Activated CD8-positive, alpha-beta T cell treated with anti-CD3 and anti-CD28 coated beads for 36 hours (primary cell): ENCODE measurements at regions not wholly inside any gene's neighbourhood (a gene's known extent, or its start where the extent isn't known, plus 50 kb on each side); places are given as distances from the start of the nearest gene placed in this dataset.
"Not testable (repeated sequence)": the region's sequence is repeated elsewhere in the genome, so short reads cannot be mapped to it uniquely, and the experiment has no call there.

Source experiments
- ATAC-seq: fragments of 200-7000 bp; cut with Tn5 transposase; one replicate; pipeline ENCODE4 v1.10.0; 2021; ENCODE audit warnings: mild to moderate bottlenecking, moderate library complexity
- CTCF ChIA-PET: fragments of 350-600 bp; sonication (Branson Sonifier 250); formaldehyde crosslinking; loops from one replicate; lab custom pipeline; 2021; ENCODE audit warnings: antibody characterized with exemption; lab: Charles Lee
- POLR2A ChIA-PET: fragments of 350-600 bp; sonication (Branson Sonifier 250); formaldehyde crosslinking; loops from one replicate; lab custom pipeline; 2021; ENCODE audit warnings: antibody characterized with exemption; lab: Charles Lee
- DNase-seq: peaks from one replicate; pipeline ENCODE4 v3.0.0-alpha.2; 2020
- H3K27ac Mint-ChIP-seq: one replicate; pipeline ENCODE4 v1.8.0; 2021; ENCODE audit warnings: mild to moderate bottlenecking, mixed read lengths
- H3K27me3 Mint-ChIP-seq: one replicate; pipeline ENCODE4 v1.8.0; 2021; ENCODE audit warnings: mixed read lengths
- H3K36me3 Mint-ChIP-seq: one replicate; pipeline ENCODE4 v1.8.0; 2021; ENCODE audit warnings: low read depth, mixed read lengths
- H3K4me1 Mint-ChIP-seq: one replicate; pipeline ENCODE4 v1.8.0; 2021; ENCODE audit warnings: low read depth, mixed read lengths
- H3K4me3 Mint-ChIP-seq: one replicate; pipeline ENCODE4 v1.8.0; 2021; ENCODE audit warnings: mild to moderate bottlenecking, moderate library complexity, mixed read lengths
- H3K9me3 Mint-ChIP-seq: one replicate; pipeline ENCODE4 v1.8.0; 2021; ENCODE audit warnings: mixed read lengths
- CTCF ChIP-seq: fragments of 200-600 bp; IDR thresholded peaks from one replicate; pipeline ENCODE4 v1.8.0; 2022; ENCODE audit warnings: antibody characterized with exemption, mild to moderate bottlenecking
- intact Hi-C: fragments of 100-400 bp; cut with micrococcal nuclease; formaldehyde crosslinking; loops from one replicate; pipeline ENCODE4 v1.10.0; 2022

GRCh38 chrY:16454799-16455198 lies 1425.2 kb downstream of the CDY2B start:
- no peak for ATAC-seq
- DNase-seq = no peak

GRCh38 chrY:16446152-16446551 lies 1433.9 kb downstream of the CDY2B start:
- Mint-ChIP-seq H3K4me1 (no peaks in the 10 kb centered on the region), H3K27ac (no peak overlapping the region), H3K9me3 (peaks cover 1% of the 10 kb centered on the region), H3K36me3 (no peaks in the 10 kb centered on the region), H3K27me3 (no peaks in the 10 kb centered on the region), H3K4me3 (no peak overlapping the region)
- ChIA-PET CTCF (no interaction called here), POLR2A (no interaction called here)
- no peak for DNase-seq
- intact Hi-C loops = no loop called here
- no peak for ATAC-seq
- TF ChIP-seq CTCF = no peak

More at GRCh38 chrY:16454799-16455198, 1425.2 kb downstream of the CDY2B start:
- Mint-ChIP-seq H3K4me1 (no peaks in the 10 kb centered on the region), H3K9me3 (no peaks in the 10 kb centered on the region), H3K27ac (no peak overlapping the region), H3K36me3 (no peaks in the 10 kb centered on the region), H3K4me3 (no peak overlapping the region), H3K27me3 (no peaks in the 10 kb centered on the region)
- intact Hi-C loops = no loop called here
- CTCF ChIA-PET = no interaction called here
- POLR2A ChIA-PET = no interaction called here
- no peak for TF ChIP-seq CTCF

GRCh38 chrY:16409206-16409923 lies 1470.7 kb downstream of the CDY2B start:
- H3K36me3 Mint-ChIP-seq, H3K27me3 Mint-ChIP-seq, CTCF ChIA-PET, ATAC-seq, H3K27ac Mint-ChIP-seq, H3K4me3 Mint-ChIP-seq, intact Hi-C loops, POLR2A ChIA-PET, H3K4me1 Mint-ChIP-seq, DNase-seq, H3K9me3 Mint-ChIP-seq: not testable (repeated sequence)

GRCh38 chrY:16379458-16379857 lies 1500.6 kb downstream of the CDY2B start:
- ATAC-seq, H3K4me1 Mint-ChIP-seq, H3K4me3 Mint-ChIP-seq, H3K36me3 Mint-ChIP-seq, H3K27me3 Mint-ChIP-seq, CTCF ChIA-PET, POLR2A ChIA-PET, intact Hi-C loops, H3K27ac Mint-ChIP-seq, H3K9me3 Mint-ChIP-seq, DNase-seq: not testable (repeated sequence)

GRCh38 chrY:16341592-16341991 lies 1538.4 kb downstream of the CDY2B start:
- intact Hi-C loops, CTCF ChIA-PET, H3K9me3 Mint-ChIP-seq, POLR2A ChIA-PET, H3K27me3 Mint-ChIP-seq, H3K27ac Mint-ChIP-seq, ATAC-seq, DNase-seq, H3K4me3 Mint-ChIP-seq, H3K36me3 Mint-ChIP-seq, H3K4me1 Mint-ChIP-seq: not testable (repeated sequence)

GRCh38 chrY:16330032-16330758 lies 1549.8 kb downstream of the CDY2B start:
- H3K4me3 Mint-ChIP-seq, ATAC-seq, DNase-seq, intact Hi-C loops, H3K27me3 Mint-ChIP-seq, POLR2A ChIA-PET, H3K9me3 Mint-ChIP-seq, H3K4me1 Mint-ChIP-seq, H3K27ac Mint-ChIP-seq, CTCF ChIA-PET, H3K36me3 Mint-ChIP-seq: not testable (repeated sequence)

GRCh38 chrY:16329135-16329820 lies 1550.7 kb downstream of the CDY2B start:
- H3K27me3 Mint-ChIP-seq, POLR2A ChIA-PET, H3K4me1 Mint-ChIP-seq, intact Hi-C loops, CTCF ChIA-PET, H3K36me3 Mint-ChIP-seq, H3K27ac Mint-ChIP-seq, ATAC-seq, H3K9me3 Mint-ChIP-seq, H3K4me3 Mint-ChIP-seq, DNase-seq: not testable (repeated sequence)
